ENCODE measurements at regions not wholly inside any gene's neighbourhood (a gene's known extent, or its start where the extent isn't known, plus 50 kb on each side); places are given as distances from the start of the nearest gene placed in this dataset.

- DNase-seq (ENCODE audit: low spot score) (peak; percentile 58), ATAC-seq (peak; percentile 64)
Measured at GRCh38 chr11:8794126-8794525, 111.5 kb downstream of the RPL27A start.

- ATAC-seq (peak; percentile 91), DNase-seq (ENCODE audit: low spot score) (peak; percentile 87)
Measured at GRCh38 chr11:8794677-8795103, 112.1 kb downstream of the RPL27A start.

GRCh38 chr11:8796941-8797340, 114.0 kb upstream of the AKIP1 start:
- ATAC-seq (no peak), DNase-seq (ENCODE audit: low spot score) (no peak)

- ATAC-seq (no peak), DNase-seq (ENCODE audit: low spot score) (no peak)
Measured at GRCh38 chr11:8799273-8799672, 111.7 kb upstream of the AKIP1 start.

- no peak for ATAC-seq
- DNase-seq (ENCODE audit: low spot score): no peak
Measured at GRCh38 chr11:8800520-8801110, 110.4 kb upstream of the AKIP1 start.

GRCh38 chr11:8801121-8801520, 109.9 kb upstream of the AKIP1 start:
- DNase-seq (ENCODE audit: low spot score): no peak

GRCh38 chr11:8802251-8802650, 108.7 kb upstream of the AKIP1 start:
- ATAC-seq (peak; percentile 45), DNase-seq (ENCODE audit: low spot score) (no peak)

More at GRCh38 chr11:8801121-8801520, 109.9 kb upstream of the AKIP1 start:
- no peak for ATAC-seq

GRCh38 chr11:8803973-8804372, 107.0 kb upstream of the AKIP1 start:
- ATAC-seq (no peak), DNase-seq (ENCODE audit: low spot score) (no peak)

GRCh38 chr11:8805296-8805695, 105.7 kb upstream of the AKIP1 start:
- no peak for DNase-seq (ENCODE audit: low spot score)
- ATAC-seq: peak; percentile 13

GRCh38 chr11:8806974-8807373, 104.0 kb upstream of the AKIP1 start:
- DNase-seq (ENCODE audit: low spot score) (no peak), ATAC-seq (no peak)

GRCh38 chr11:8807544-8808225, 103.3 kb upstream of the AKIP1 start:
- DNase-seq (ENCODE audit: low spot score) (no peak), ATAC-seq (no peak)

- no peak for DNase-seq (ENCODE audit: low spot score)
- ATAC-seq: no peak
Measured at GRCh38 chr11:8808226-8808585, 102.8 kb upstream of the AKIP1 start.

- DNase-seq (ENCODE audit: low spot score): no peak
- no peak for ATAC-seq
Measured at GRCh38 chr11:8809241-8809938, 101.6 kb upstream of the AKIP1 start.

- DNase-seq (ENCODE audit: low spot score) (no peak), ATAC-seq (no peak)
Measured at GRCh38 chr11:8809939-8810539, 101.0 kb upstream of the AKIP1 start.

- DNase-seq (ENCODE audit: low spot score) (peak; percentile 81), ATAC-seq (peak; percentile 94)
Measured at GRCh38 chr11:8810540-8811301, 100.3 kb upstream of the AKIP1 start.

- ATAC-seq: no peak
- no peak for DNase-seq (ENCODE audit: low spot score)
Measured at GRCh38 chr11:8811571-8811970, 99.4 kb upstream of the AKIP1 start.

GRCh38 chr11:8812438-8812837, 98.6 kb upstream of the AKIP1 start:
- DNase-seq (ENCODE audit: low spot score) (peak; percentile 72), ATAC-seq (peak; percentile 69)

GRCh38 chr11:8813658-8814057, 97.3 kb upstream of the AKIP1 start:
- DNase-seq (ENCODE audit: low spot score): peak; percentile 67
- ATAC-seq: peak; percentile 72

GRCh38 chr11:8814209-8814922, 96.6 kb upstream of the AKIP1 start:
- no peak for ATAC-seq

GRCh38 chr11:8814923-8815240, 96.1 kb upstream of the AKIP1 start:
- DNase-seq (ENCODE audit: low spot score): no peak

More at GRCh38 chr11:8814209-8814922, 96.6 kb upstream of the AKIP1 start:
- no peak for DNase-seq (ENCODE audit: low spot score)

GRCh38 chr11:8818421-8818820, 92.6 kb upstream of the AKIP1 start:
- ATAC-seq: no peak
- DNase-seq (ENCODE audit: low spot score): no peak

More at GRCh38 chr11:8814923-8815240, 96.1 kb upstream of the AKIP1 start:
- no peak for ATAC-seq
